ENCODE measurements at regions not wholly inside any gene's neighbourhood (a gene's known extent, or its start where the extent isn't known, plus 50 kb on each side); places are given as distances from the start of the nearest gene placed in this dataset.
A peak's percentile ranks its signal among the peaks of the same experiment; 100 is the strongest.

- H3K9me3 ChIP-seq: no peaks in the 10 kb centered on the region
- peak in 1 of 5 donors; percentile 53 for DNase-seq
- H3K27ac ChIP-seq: peak overlapping the region in 3 of 12 donors; percentile 35 to 68 (median 63)
- WGBS, 4 donors: 65 to 84% (median 72%) methylated on average over 7 of the region's 7 CpGs
- H3K4me1 ChIP-seq: peaks cover 0 to 26% (median 5%) of the 10 kb centered on the region in 12 donors
- ATAC-seq: no peak
- H3K36me3 ChIP-seq: no peaks in the 10 kb centered on the region
- TF ChIP-seq, protein P1, sequence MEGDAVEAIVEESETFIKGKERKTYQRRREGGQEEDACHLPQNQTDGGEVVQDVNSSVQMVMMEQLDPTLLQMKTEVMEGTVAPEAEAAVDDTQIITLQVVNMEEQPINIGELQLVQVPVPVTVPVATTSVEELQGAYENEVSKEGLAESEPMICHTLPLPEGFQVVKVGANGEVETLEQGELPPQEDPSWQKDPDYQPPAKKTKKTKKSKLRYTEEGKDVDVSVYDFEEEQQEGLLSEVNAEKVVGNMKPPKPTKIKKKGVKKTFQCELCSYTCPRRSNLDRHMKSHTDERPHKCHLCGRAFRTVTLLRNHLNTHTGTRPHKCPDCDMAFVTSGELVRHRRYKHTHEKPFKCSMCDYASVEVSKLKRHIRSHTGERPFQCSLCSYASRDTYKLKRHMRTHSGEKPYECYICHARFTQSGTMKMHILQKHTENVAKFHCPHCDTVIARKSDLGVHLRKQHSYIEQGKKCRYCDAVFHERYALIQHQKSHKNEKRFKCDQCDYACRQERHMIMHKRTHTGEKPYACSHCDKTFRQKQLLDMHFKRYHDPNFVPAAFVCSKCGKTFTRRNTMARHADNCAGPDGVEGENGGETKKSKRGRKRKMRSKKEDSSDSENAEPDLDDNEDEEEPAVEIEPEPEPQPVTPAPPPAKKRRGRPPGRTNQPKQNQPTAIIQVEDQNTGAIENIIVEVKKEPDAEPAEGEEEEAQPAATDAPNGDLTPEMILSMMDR (IDR thresholded peaks at IDR 0.05): no peak
- no peak for TF ChIP-seq POLR2A (IDR thresholded peaks at IDR 0.05)
- no peaks in the 10 kb centered on the region for H3K27me3 ChIP-seq
- intact Hi-C loops (cut with DNase I): no loop called here
- H3K4me3 ChIP-seq: no peak overlapping the region
Measured at GRCh38 chr10:29882766-29883165, 176.6 kb downstream of the JCAD start.

DNA sequence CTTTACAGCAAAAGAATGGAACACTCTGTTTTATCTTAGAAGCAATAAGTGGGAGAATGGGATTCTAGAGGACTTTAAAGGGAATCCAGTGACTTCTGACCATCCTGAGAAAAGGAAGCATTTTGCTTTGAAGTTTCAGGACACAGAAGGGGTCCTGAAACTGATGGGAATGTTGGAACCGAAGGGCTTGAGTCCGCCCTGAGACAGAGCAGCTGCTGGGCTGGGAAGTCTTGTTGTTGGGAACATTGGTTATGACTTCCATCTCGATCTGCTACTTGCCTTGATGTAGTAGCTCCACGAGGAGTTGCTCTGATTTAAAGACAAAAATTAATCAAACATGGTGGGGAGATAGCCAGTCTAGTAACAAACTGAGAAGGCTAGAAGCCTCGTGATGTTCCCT is 177.6 kb downstream of the JCAD start:
- DNase-seq: no peak
- Histone ChIP-seq H3K4me3 (no peak overlapping the region), H3K36me3 (no peaks in the 10 kb centered on the region), H3K27me3 (no peaks in the 10 kb centered on the region), H3K4me1 (peaks cover 0 to 34% (median 8%) of the 10 kb centered on the region in 12 donors), H3K9me3 (no peaks in the 10 kb centered on the region), H3K27ac (peak overlapping the region in 9 of 12 donors; percentile 12 to 68 (median 35))
- intact Hi-C loops (cut with DNase I): no loop called here
- ATAC-seq: peak in 1 of 4 donors; percentile 10
- WGBS, 4 donors: 80 to 84% (median 81%) methylated on average over 5 of the region's 5 CpGs
- TF ChIP-seq, protein P1 (IDR thresholded peaks at IDR 0.05): no peak
- no peak for TF ChIP-seq POLR2A (IDR thresholded peaks at IDR 0.05)

GRCh38 chr10:29881336-29881771 is 178.0 kb downstream of the JCAD start:
- no peak for TF ChIP-seq POLR2A (IDR thresholded peaks at IDR 0.05)
- TF ChIP-seq, protein P1 (IDR thresholded peaks at IDR 0.05): no peak
- Histone ChIP-seq H3K27me3 (no peaks in the 10 kb centered on the region), H3K9me3 (no peaks in the 10 kb centered on the region), H3K4me1 (peaks cover 0 to 34% (median 8%) of the 10 kb centered on the region in 12 donors), H3K36me3 (no peaks in the 10 kb centered on the region), H3K4me3 (no peak overlapping the region), H3K27ac (peak overlapping the region in 8 of 12 donors; percentile 13 to 63 (median 35))
- ATAC-seq: peak; percentile 55 to 81 (median 68)
- WGBS, 4 donors: 65 to 80% (median 75%) methylated on average over 9 of the region's 9 CpGs
- intact Hi-C loops (cut with DNase I): no loop called here
- DNase-seq: peak in 4 of 5 donors; percentile 24 to 45 (median 37)

DNA sequence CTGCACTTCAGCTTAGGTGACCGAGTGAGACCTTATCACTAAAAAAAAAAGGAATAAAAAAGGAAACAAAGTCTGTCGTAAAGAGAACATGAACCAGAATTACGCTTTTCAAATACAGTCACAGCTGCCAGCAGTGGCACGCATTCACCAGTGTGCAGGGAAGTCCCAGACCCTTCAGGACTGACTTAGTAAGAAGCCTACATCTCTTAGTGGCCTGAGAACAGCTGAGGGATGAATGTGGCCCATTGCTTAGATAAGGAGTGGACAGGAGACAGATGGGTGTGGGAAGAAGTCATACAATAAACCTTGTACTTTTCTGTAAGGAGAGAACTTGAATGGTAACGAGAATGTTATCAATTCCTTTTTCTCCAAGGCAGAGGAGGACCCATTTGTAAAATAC is 178.5 kb downstream of the JCAD start:
- Histone ChIP-seq H3K4me3 (no peak overlapping the region), H3K27me3 (no peaks in the 10 kb centered on the region), H3K9me3 (no peaks in the 10 kb centered on the region), H3K36me3 (no peaks in the 10 kb centered on the region), H3K4me1 (peaks cover 0 to 38% (median 8%) of the 10 kb centered on the region in 12 donors), H3K27ac (peak overlapping the region in 7 of 12 donors; percentile 13 to 63 (median 35))
- ATAC-seq (peak; percentile 9 to 31 (median 19)), DNase-seq (peak in 1 of 5 donors; percentile 30)
- intact Hi-C loops (cut with DNase I): no loop called here
- no peak for TF ChIP-seq POLR2A (IDR thresholded peaks at IDR 0.05)
- TF ChIP-seq, protein P1 (IDR thresholded peaks at IDR 0.05): no peak
- 77 to 87% (median 82%) methylated on average over 5 of the region's 5 CpGs for WGBS, 4 donors
